H9 (cell line): ENCODE measurements at regions not wholly inside any gene's neighbourhood (a gene's known extent, or its start where the extent isn't known, plus 50 kb on each side); places are given as distances from the start of the nearest gene placed in this dataset.

ENCODE experiments used
- DNase-seq: peaks from one replicate; pipeline ENCODE4 v3.0.0-alpha.2; 2017
- H2AFZ ChIP-seq: one replicate; pipeline ENCODE4 v1.6.1; 2013; ENCODE audit warnings: mild to moderate bottlenecking, low read length, control low read depth, moderate library complexity
- H2AK5ac ChIP-seq: 2 replicates; pipeline ENCODE4 v1.6.1; 2013; ENCODE audit warnings: low read length, control low read depth, mixed read lengths; ENCODE audit not compliant: insufficient read length
- H2BK120ac ChIP-seq: one replicate; pipeline ENCODE4 v1.6.1; 2013; ENCODE audit warnings: low read depth, mild to moderate bottlenecking, low read length, control low read depth, inconsistent platforms; ENCODE audit not compliant: poor library complexity, severe bottlenecking
- H2BK12ac ChIP-seq: 2 replicates; pipeline ENCODE4 v1.6.1; 2013; ENCODE audit warnings: low read length, control low read depth, mixed read lengths, low read depth; ENCODE audit not compliant: insufficient read length
- H2BK15ac ChIP-seq: 2 replicates; pipeline ENCODE4 v1.6.1; 2013; ENCODE audit warnings: low read depth, low read length, control low read depth
- H2BK20ac ChIP-seq: one replicate; pipeline ENCODE4 v1.6.1; 2013; ENCODE audit warnings: low read depth, mild to moderate bottlenecking, low read length, control low read depth, inconsistent platforms; ENCODE audit not compliant: poor library complexity, severe bottlenecking
- H2BK5ac ChIP-seq: 2 replicates; pipeline ENCODE4 v1.6.1; 2013; ENCODE audit warnings: low read length, control low read depth, mixed read lengths; ENCODE audit not compliant: insufficient read length
- H3K14ac ChIP-seq: 2 replicates; pipeline ENCODE4 v1.6.1; 2013; ENCODE audit warnings: low read length, control low read depth; ENCODE audit not compliant: insufficient read depth
- H3K18ac ChIP-seq: 2 replicates; pipeline ENCODE4 v1.6.1; 2013; ENCODE audit warnings: low read depth, mild to moderate bottlenecking, mixed read lengths, low read length, control low read depth; ENCODE audit not compliant: insufficient read length
- H3K23ac ChIP-seq: 2 replicates; pipeline ENCODE4 v1.6.1; 2013; ENCODE audit warnings: low read length, control low read depth, mixed read lengths, low read depth; ENCODE audit not compliant: insufficient read length
- H3K23me2 ChIP-seq: 2 replicates; pipeline ENCODE4 v1.6.1; 2013; ENCODE audit warnings: low read depth, mild to moderate bottlenecking, mixed read lengths, low read length, control low read depth; ENCODE audit not compliant: insufficient read length, poor library complexity, severe bottlenecking
- H3K27ac ChIP-seq: 2 replicates; pipeline ENCODE4 v1.5.1; 2013; ENCODE audit warnings: low read length, control low read depth, mixed read lengths, low read depth; ENCODE audit not compliant: insufficient read length
- H3K27me3 ChIP-seq: 2 replicates; pipeline ENCODE4 v1.6.1; 2013; ENCODE audit warnings: low read length, control low read depth, inconsistent platforms; ENCODE audit not compliant: insufficient read depth
- H3K4ac ChIP-seq: 2 replicates; pipeline ENCODE4 v1.6.1; 2013; ENCODE audit warnings: low read depth, mild to moderate bottlenecking, control low read depth, inconsistent platforms, low read length, moderate library complexity
- H3K4me1 ChIP-seq: 2 replicates; pipeline ENCODE4 v1.6.1; 2013; ENCODE audit warnings: low read length, control low read depth, inconsistent platforms; ENCODE audit not compliant: insufficient read depth
- H3K4me2 ChIP-seq: 2 replicates; pipeline ENCODE4 v1.6.1; 2013; ENCODE audit warnings: low read length, control low read depth, mixed read lengths; ENCODE audit not compliant: insufficient read length, insufficient read depth
- H3K56ac ChIP-seq: 2 replicates; pipeline ENCODE4 v1.6.1; 2013; ENCODE audit warnings: low read depth, mild to moderate bottlenecking, mixed read lengths, low read length, control low read depth; ENCODE audit not compliant: insufficient read length
- H3K79me1 ChIP-seq: 2 replicates; pipeline ENCODE4 v1.6.1; 2013; ENCODE audit warnings: low read depth, mild to moderate bottlenecking, moderate library complexity, low read length, control low read depth, inconsistent platforms; ENCODE audit not compliant: insufficient read depth, poor library complexity, severe bottlenecking
- H3K79me2 ChIP-seq: 2 replicates; pipeline ENCODE4 v1.6.1; 2013; ENCODE audit warnings: low read length, control low read depth, inconsistent platforms; ENCODE audit not compliant: insufficient read depth
- H3K9ac ChIP-seq: 2 replicates; pipeline ENCODE4 v1.6.1; 2013; ENCODE audit warnings: low read length, control low read depth, mixed read lengths; ENCODE audit not compliant: insufficient read length; ENCODE audit errors: extremely low read depth
- H3K9me3 ChIP-seq: one replicate; pipeline ENCODE4 v1.6.1; 2013; ENCODE audit warnings: low read depth, low read length, inconsistent platforms; ENCODE audit not compliant: control insufficient read depth
- H3T11ph ChIP-seq: one replicate; pipeline ENCODE4 v1.6.1; 2013; ENCODE audit warnings: mild to moderate bottlenecking, low read length, control low read depth, inconsistent platforms
- H4K20me1 ChIP-seq: one replicate; pipeline ENCODE4 v1.6.1; 2013; ENCODE audit not compliant: control insufficient read depth, insufficient read length, insufficient read depth
- H4K5ac ChIP-seq: 2 replicates; pipeline ENCODE4 v1.6.1; 2013; ENCODE audit warnings: low read depth, mild to moderate bottlenecking, mixed read lengths, low read length, control low read depth; ENCODE audit not compliant: insufficient read length
- H4K8ac ChIP-seq: replicated peaks from 2 replicates; pipeline ENCODE4 v1.6.1; 2013; ENCODE audit warnings: low read length, control low read depth, mixed read lengths, low read depth; ENCODE audit not compliant: insufficient read length
- H4K91ac ChIP-seq: 2 replicates; pipeline ENCODE4 v1.6.1; 2013; ENCODE audit warnings: low read depth, mild to moderate bottlenecking, moderate library complexity, mixed read lengths, low read length, control low read depth; ENCODE audit not compliant: insufficient read length
- H3K27ac Mint-ChIP-seq, 3 experiments: 2 replicates in 2 of 3; 3 replicates in 1 of 3; pipeline ENCODE4 v1.8.0; 2020 to 2021; ENCODE audit warnings: mixed read lengths in 3 of 3, mild to moderate bottlenecking in 1 of 3, moderate library complexity in 1 of 3
- H3K27me3 Mint-ChIP-seq: 2 replicates; pipeline ENCODE4 v1.8.0; 2021; ENCODE audit warnings: low read depth, mild to moderate bottlenecking, moderate library complexity, mixed read lengths
- H3K36me3 Mint-ChIP-seq, 3 experiments: 2 replicates in 2 of 3; 3 replicates in 1 of 3; pipeline ENCODE4 v1.8.0; 2020 to 2021; ENCODE audit warnings: low read depth in 3 of 3, mixed read lengths in 3 of 3; ENCODE audit not compliant: insufficient read depth in 1 of 3
- H3K4me1 Mint-ChIP-seq, 2 experiments: 2 replicates each; pipeline ENCODE4 v1.8.0; 2020; ENCODE audit warnings: mixed read lengths in 2 of 2
- H3K4me3 Mint-ChIP-seq, 2 experiments: 2 replicates in 1 of 2; 3 replicates in 1 of 2; pipeline ENCODE4 v1.8.0; 2020 to 2021; ENCODE audit warnings: mild to moderate bottlenecking in 2 of 2, mixed read lengths in 2 of 2, moderate library complexity in 1 of 2
- H3K9me3 Mint-ChIP-seq, 2 experiments: 2 replicates in 1 of 2; 3 replicates in 1 of 2; pipeline ENCODE4 v1.8.0; 2020; ENCODE audit warnings: mild to moderate bottlenecking in 2 of 2, mixed read lengths in 2 of 2, moderate library complexity in 1 of 2
- TF ChIP-seq, protein P1 (sequence below): fragments of 200-600 bp; sonication (generic); conservative IDR thresholded peaks from 3 replicates; pipeline ENCODE4 v1.8.0; 2021; ENCODE audit warnings: antibody characterized with exemption, mild to moderate bottlenecking

DNA sequence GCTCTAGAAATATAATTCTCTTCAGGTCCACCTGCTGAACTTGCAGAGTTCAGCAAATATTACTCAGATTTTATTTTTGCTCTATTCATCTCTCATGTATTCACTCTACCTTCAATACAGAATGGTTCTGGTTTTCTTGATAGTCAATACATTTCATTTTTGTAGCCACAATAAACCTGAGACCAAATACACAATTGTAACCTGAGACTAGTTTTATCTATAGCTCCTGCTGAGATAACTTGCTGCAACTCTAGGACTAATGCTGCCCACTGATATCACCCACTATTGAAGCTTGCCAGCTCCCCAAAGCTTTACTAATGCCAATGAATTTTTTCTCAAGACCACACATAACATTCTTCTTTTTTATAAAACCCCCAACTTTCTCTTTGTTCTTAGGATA, 229.3 kb downstream of the NSUN3 start:
- Mint-ChIP-seq H3K27me3 (peaks cover 6% of the 10 kb centered on the region), H3K36me3 (peaks cover 0 to 11% (median 0%) of the 10 kb centered on the region in 3 experiments; a peak in 2 of 7 replicates), H3K4me3 (no peak overlapping the region), H3K27ac (no peak overlapping the region; a peak in 1 of 7 replicates), H3K4me1 (peaks cover 8 to 10% of the 10 kb centered on the region in 2 experiments), H3K9me3 (peaks cover 6 to 7% of the 10 kb centered on the region in 2 experiments; a peak in 4 of 5 replicates)
- no peak overlapping the region for H3K18ac ChIP-seq
- no peak overlapping the region for H4K8ac ChIP-seq
- no peaks in the 10 kb centered on the region for H3K9me3 ChIP-seq
- no peaks in the 10 kb centered on the region; the same call in none of the 2 replicates for H3K27me3 ChIP-seq
- no peak overlapping the region for H2BK15ac ChIP-seq
- no peaks in the 10 kb centered on the region for H3K79me1 ChIP-seq
- no peak overlapping the region for H3T11ph ChIP-seq
- H3K9ac ChIP-seq: no peak overlapping the region
- no peak overlapping the region for H2BK12ac ChIP-seq
- no peak overlapping the region for H2BK5ac ChIP-seq
- no peak overlapping the region for H4K91ac ChIP-seq
- no peak overlapping the region for H2BK20ac ChIP-seq
- H3K23ac ChIP-seq: no peak overlapping the region
- H3K56ac ChIP-seq: no peak overlapping the region
- no peaks in the 10 kb centered on the region for H3K79me2 ChIP-seq
- no peak overlapping the region for H3K4me2 ChIP-seq
- no peaks in the 10 kb centered on the region for H3K23me2 ChIP-seq
- H3K4me1 ChIP-seq: no peaks in the 10 kb centered on the region
- no peak overlapping the region for H2AFZ ChIP-seq
- no peak overlapping the region for H4K5ac ChIP-seq
- no peak overlapping the region for H2AK5ac ChIP-seq
- H3K4ac ChIP-seq: no peak overlapping the region
- no peaks in the 10 kb centered on the region for H4K20me1 ChIP-seq
- no peak overlapping the region for H3K14ac ChIP-seq
- H2BK120ac ChIP-seq: no peak overlapping the region
- no peak for DNase-seq
- TF ChIP-seq, protein P1, sequence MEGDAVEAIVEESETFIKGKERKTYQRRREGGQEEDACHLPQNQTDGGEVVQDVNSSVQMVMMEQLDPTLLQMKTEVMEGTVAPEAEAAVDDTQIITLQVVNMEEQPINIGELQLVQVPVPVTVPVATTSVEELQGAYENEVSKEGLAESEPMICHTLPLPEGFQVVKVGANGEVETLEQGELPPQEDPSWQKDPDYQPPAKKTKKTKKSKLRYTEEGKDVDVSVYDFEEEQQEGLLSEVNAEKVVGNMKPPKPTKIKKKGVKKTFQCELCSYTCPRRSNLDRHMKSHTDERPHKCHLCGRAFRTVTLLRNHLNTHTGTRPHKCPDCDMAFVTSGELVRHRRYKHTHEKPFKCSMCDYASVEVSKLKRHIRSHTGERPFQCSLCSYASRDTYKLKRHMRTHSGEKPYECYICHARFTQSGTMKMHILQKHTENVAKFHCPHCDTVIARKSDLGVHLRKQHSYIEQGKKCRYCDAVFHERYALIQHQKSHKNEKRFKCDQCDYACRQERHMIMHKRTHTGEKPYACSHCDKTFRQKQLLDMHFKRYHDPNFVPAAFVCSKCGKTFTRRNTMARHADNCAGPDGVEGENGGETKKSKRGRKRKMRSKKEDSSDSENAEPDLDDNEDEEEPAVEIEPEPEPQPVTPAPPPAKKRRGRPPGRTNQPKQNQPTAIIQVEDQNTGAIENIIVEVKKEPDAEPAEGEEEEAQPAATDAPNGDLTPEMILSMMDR: no peak
- no peak overlapping the region for H3K27ac ChIP-seq
